Fibroblast of skin of scalp (primary cell): ENCODE measurements at regions not wholly inside any gene's neighbourhood (a gene's known extent, or its start where the extent isn't known, plus 50 kb on each side); places are given as distances from the start of the nearest gene placed in this dataset.

Experiments
- DNase-seq: peaks from one replicate; pipeline ENCODE4 v3.0.0-alpha.2; 2013

GRCh38 chr21:25422610-25423608 lies 184.4 kb downstream of the MRPL39 start:
- no peak for DNase-seq

GRCh38 chr21:25421321-25422028 lies 185.8 kb downstream of the MRPL39 start:
- DNase-seq: peak; percentile 63

- no peak for DNase-seq
Observed at GRCh38 chr21:25420831-25421230, 186.4 kb downstream of the MRPL39 start.

GRCh38 chr21:25416669-25417068 lies 190.6 kb downstream of the MRPL39 start:
- no peak for DNase-seq

GRCh38 chr21:25412100-25412499 lies 195.2 kb downstream of the MRPL39 start:
- DNase-seq: no peak

GRCh38 chr21:25409978-25410377 lies 197.3 kb downstream of the MRPL39 start:
- no peak for DNase-seq

- no peak for DNase-seq
Observed at GRCh38 chr21:25408666-25409065, 198.6 kb downstream of the MRPL39 start.

- no peak for DNase-seq
Observed at GRCh38 chr21:25406887-25407579, 200.2 kb downstream of the MRPL39 start.

- DNase-seq: no peak
Observed at GRCh38 chr21:25405984-25406383, 201.3 kb downstream of the MRPL39 start.

GRCh38 chr21:25402134-25402961 lies 204.9 kb downstream of the MRPL39 start:
- no peak for DNase-seq

GRCh38 chr21:25400427-25400826 lies 206.9 kb downstream of the MRPL39 start:
- DNase-seq: no peak

GRCh38 chr21:25398630-25399029 lies 208.7 kb downstream of the MRPL39 start:
- DNase-seq: no peak

- no peak for DNase-seq
Observed at GRCh38 chr21:25396135-25396711, 211.1 kb downstream of the MRPL39 start.

GRCh38 chr21:25391777-25392176 lies 215.5 kb downstream of the MRPL39 start:
- no peak for DNase-seq

- DNase-seq: no peak
Observed at GRCh38 chr21:25390701-25391100, 216.6 kb downstream of the MRPL39 start.

GRCh38 chr21:25387665-25388064 lies 219.6 kb downstream of the MRPL39 start:
- DNase-seq: no peak

GRCh38 chr21:25385911-25386474 lies 221.3 kb downstream of the MRPL39 start:
- peak; percentile 67 for DNase-seq

- DNase-seq: no peak
Observed at GRCh38 chr21:25385341-25385740, 221.9 kb downstream of the MRPL39 start.

GRCh38 chr21:25384782-25385181 lies 222.5 kb downstream of the MRPL39 start:
- no peak for DNase-seq

- DNase-seq: no peak
Observed at GRCh38 chr21:25383545-25383944, 223.7 kb downstream of the MRPL39 start.

GRCh38 chr21:25381936-25382452 lies 225.3 kb downstream of the MRPL39 start:
- no peak for DNase-seq
